ENCODE measurements at regions not wholly inside any gene's neighbourhood (a gene's known extent, or its start where the extent isn't known, plus 50 kb on each side); places are given as distances from the start of the nearest gene placed in this dataset.

GRCh38 chr4:85233516-85233915 lies 241.4 kb upstream of the ARHGAP24 start:
- TF ChIP-seq EZH2 (IDR thresholded peaks at IDR 0.05; ENCODE audit: insufficient read depth, poor library complexity, severe bottlenecking) (no peak), EZH2phosphoT487 (IDR thresholded peaks at IDR 0.05; ENCODE audit: insufficient read depth, low read depth) (no peak)
